Fibroblast of pulmonary artery (primary cell): ENCODE measurements at regions not wholly inside any gene's neighbourhood (a gene's known extent, or its start where the extent isn't known, plus 50 kb on each side); places are given as distances from the start of the nearest gene placed in this dataset.
A peak's percentile ranks its signal among the peaks of the same experiment; 100 is the strongest.

Experiments
- DNase-seq: peaks from one replicate; pipeline ENCODE4 v3.0.0-alpha.2; 2010; ENCODE audit warnings: low read depth
- H3K4me3 ChIP-seq: replicated peaks from 2 replicates; pipeline ENCODE4 v1.5.1; 2011; ENCODE audit warnings: low read depth, mild to moderate bottlenecking, control low read depth, low read length, moderate library complexity
- CTCF ChIP-seq: IDR thresholded peaks from 2 replicates; pipeline ENCODE4 v1.5.1; 2011; ENCODE audit warnings: mild to moderate bottlenecking, control low read depth, low read length, inconsistent platforms; ENCODE audit errors: missing control alignments

- no peak for DNase-seq
- no peak overlapping the region for H3K4me3 ChIP-seq
- no peak for TF ChIP-seq CTCF
These were observed 369.9 kb upstream of the PLSCR5 start for GRCh38 chr3:146975032-146975431.

- DNase-seq: no peak
- no peak for TF ChIP-seq CTCF
- no peak overlapping the region for H3K4me3 ChIP-seq
These were observed 368.9 kb upstream of the PLSCR5 start for GRCh38 chr3:146974001-146974400.

GRCh38 chr3:146972726-146973125 is 367.6 kb upstream of the PLSCR5 start:
- peak; percentile 53 for DNase-seq
- H3K4me3 ChIP-seq: no peak overlapping the region
- no peak for TF ChIP-seq CTCF

- no peak for DNase-seq
- no peak overlapping the region for H3K4me3 ChIP-seq
- TF ChIP-seq CTCF: no peak
These were observed 365.1 kb upstream of the PLSCR5 start for GRCh38 chr3:146970236-146970635.

- TF ChIP-seq CTCF: no peak
- H3K4me3 ChIP-seq: no peak overlapping the region
- DNase-seq: peak; percentile 11
These were observed 364.2 kb upstream of the PLSCR5 start for GRCh38 chr3:146969356-146969755.

- DNase-seq: peak; percentile 76
- TF ChIP-seq CTCF: no peak
- H3K4me3 ChIP-seq: peak overlapping the region; percentile 15
These were observed 363.1 kb upstream of the PLSCR5 start for GRCh38 chr3:146968204-146968651.

- no peak overlapping the region for H3K4me3 ChIP-seq
- no peak for TF ChIP-seq CTCF
- peak; percentile 49 for DNase-seq
These were observed 362.6 kb upstream of the PLSCR5 start for GRCh38 chr3:146967783-146968182.
